ENCODE measurements at regions not wholly inside any gene's neighbourhood (a gene's known extent, or its start where the extent isn't known, plus 50 kb on each side); places are given as distances from the start of the nearest gene placed in this dataset.

- H3K36me3 ChIP-seq (ENCODE audit: insufficient read depth) = no peaks in the 10 kb centered on the region
- no peaks in the 10 kb centered on the region for H4K20me1 ChIP-seq (replicated peaks; ENCODE audit: insufficient read depth)
- no peak overlapping the region for H3K27ac ChIP-seq (ENCODE audit: low read depth)
- no peak for DNase-seq (ENCODE audit: low spot score)
- no peak overlapping the region for H3K4me2 ChIP-seq
- Mint-ChIP-seq H3K4me3 (no peak overlapping the region), H3K27me3 (ENCODE audit: insufficient read depth, low read depth, poor library complexity) (no peaks in the 10 kb centered on the region), H3K36me3 (ENCODE audit: low read depth) (no peaks in the 10 kb centered on the region), H3K9me3 (no peaks in the 10 kb centered on the region; the same call in 2 of the 3 replicates), H3K27ac (no peak overlapping the region), H3K4me1 (no peaks in the 10 kb centered on the region)
- ATAC-seq = no peak
- H3K79me2 ChIP-seq (replicated peaks; ENCODE audit: insufficient read depth) = no peaks in the 10 kb centered on the region
- H2AFZ ChIP-seq = no peak overlapping the region
- H3K4me1 ChIP-seq (ENCODE audit: insufficient read depth) = no peaks in the 10 kb centered on the region
- H3K27me3 ChIP-seq (ENCODE audit: insufficient read depth) = no peaks in the 10 kb centered on the region
- H3K9me2 ChIP-seq (ENCODE audit: insufficient read depth) = no peaks in the 10 kb centered on the region
- no peak overlapping the region for H3K4me3 ChIP-seq
- TF ChIP-seq POLR2AphosphoS5 (IDR thresholded peaks at IDR 0.05; ENCODE audit: low read depth) (no peak), EZH2phosphoT487 (IDR thresholded peaks at IDR 0.05; ENCODE audit: unreplicated experiment) (no peak)
- H3F3A ChIP-seq (replicated peaks; ENCODE audit: low read depth) = no peaks in the 10 kb centered on the region
Measured at GRCh38 chr5:13108265-13108664, 836.2 kb downstream of the DNAH5 start.

- Mint-ChIP-seq H3K4me3 (no peak overlapping the region), H3K36me3 (ENCODE audit: low read depth) (no peaks in the 10 kb centered on the region), H3K4me1 (no peaks in the 10 kb centered on the region), H3K27ac (no peak overlapping the region), H3K27me3 (ENCODE audit: insufficient read depth, low read depth, poor library complexity) (no peaks in the 10 kb centered on the region), H3K9me3 (no peaks in the 10 kb centered on the region; the same call in 2 of the 3 replicates)
- H2AFZ ChIP-seq = no peak overlapping the region
- H3K36me3 ChIP-seq (ENCODE audit: insufficient read depth) = no peaks in the 10 kb centered on the region
- H3K4me2 ChIP-seq = no peak overlapping the region
- H3F3A ChIP-seq (replicated peaks; ENCODE audit: low read depth) = no peaks in the 10 kb centered on the region
- no peak for ATAC-seq
- no peaks in the 10 kb centered on the region for H3K4me1 ChIP-seq (ENCODE audit: insufficient read depth)
- H3K27ac ChIP-seq (ENCODE audit: low read depth) = no peak overlapping the region
- no peaks in the 10 kb centered on the region for H4K20me1 ChIP-seq (replicated peaks; ENCODE audit: insufficient read depth)
- no peak for DNase-seq (ENCODE audit: low spot score)
- no peaks in the 10 kb centered on the region for H3K27me3 ChIP-seq (ENCODE audit: insufficient read depth)
- H3K9me2 ChIP-seq (ENCODE audit: insufficient read depth) = no peaks in the 10 kb centered on the region
- H3K4me3 ChIP-seq = no peak overlapping the region
- no peaks in the 10 kb centered on the region for H3K79me2 ChIP-seq (replicated peaks; ENCODE audit: insufficient read depth)
- TF ChIP-seq ETS1 (IDR thresholded peaks at IDR 0.05) (no peak), NANOG (IDR thresholded peaks at IDR 0.05; ENCODE audit: borderline replicate concordance) (no peak), CREB1 (CRISPR knock-in tag; IDR thresholded peaks at IDR 0.05; ENCODE audit: low read depth) (no peak), EZH2phosphoT487 (IDR thresholded peaks at IDR 0.05; ENCODE audit: unreplicated experiment) (no peak), ZNF114 (CRISPR knock-in tag; IDR thresholded peaks at IDR 0.05) (no peak), STAT1 (IDR thresholded peaks at IDR 0.05; ENCODE audit: unreplicated experiment) (no peak), ZNF331 (CRISPR knock-in tag; IDR thresholded peaks at IDR 0.05; ENCODE audit: low read depth) (no peak), CTCF (conservative IDR thresholded peaks at IDR 0.05; ENCODE audit: low read depth in 2 of 2) (no peak), REST (IDR thresholded peaks at IDR 0.05; ENCODE audit: unreplicated experiment) (no peak), EZH2 (IDR thresholded peaks at IDR 0.05; ENCODE audit: low read depth, unreplicated experiment) (no peak), JUNB (IDR thresholded peaks at IDR 0.05; ENCODE audit: unreplicated experiment) (no peak)
Measured at GRCh38 chr5:13107537-13107936, 837.0 kb downstream of the DNAH5 start.

All from GM23338 (cell line).